ENCODE measurements at regions not wholly inside any gene's neighbourhood (a gene's known extent, or its start where the extent isn't known, plus 50 kb on each side); places are given as distances from the start of the nearest gene placed in this dataset.

- RAD21 ChIA-PET (ENCODE audit: unreplicated experiment) = no interaction called here
- 52% methylated on average over 4 of the region's 4 CpGs for WGBS (ENCODE audit: insufficient coverage, insufficient replicate concordance, low lambda C conversion rate, missing lambda C conversion rate)
- no TSS peak for BruUV-seq (replicated peaks)
- Histone ChIP-seq H3K9me3 (replicated peaks; ENCODE audit: control insufficient read depth, insufficient read depth, low read length) (no peaks in the 10 kb centered on the region), H3K4me3 (no peak overlapping the region), H3K79me2 (ENCODE audit: control insufficient read depth, insufficient read depth, low read length) (no peaks in the 10 kb centered on the region), H3K4me2 (ENCODE audit: control insufficient read depth, insufficient read depth) (no peak overlapping the region), H4K20me1 (ENCODE audit: control insufficient read depth, insufficient read depth) (no peaks in the 10 kb centered on the region), H3K4me1 (ENCODE audit: control insufficient read depth, insufficient read depth, low read length) (no peaks in the 10 kb centered on the region), H2AFZ (ENCODE audit: control insufficient read depth, low read depth, low read length) (no peak overlapping the region), H3K27me3 (replicated peaks in 1 of 2; ENCODE audit: control insufficient read depth in 2 of 2, insufficient read depth in 2 of 2, low read length in 1 of 2) (no peaks in the 10 kb centered on the region), H3K27ac (ENCODE audit: control insufficient read depth, insufficient read depth) (no peak overlapping the region), H3K36me3 (ENCODE audit: control insufficient read depth in 2 of 2, insufficient read depth in 2 of 2, low read length in 1 of 2) (no peaks in the 10 kb centered on the region), H3K9ac (ENCODE audit: control insufficient read depth, insufficient read depth, low read length) (no peak overlapping the region)
- FAIRE-seq (no peak), ATAC-seq (no peak), DNase-seq (ENCODE audit: low read depth, low spot score) (no peak)
- TF ChIP-seq BMI1 (IDR thresholded peaks at IDR 0.05; ENCODE audit: borderline replicate concordance) (no peak), ZNF384 (IDR thresholded peaks at IDR 0.05; ENCODE audit: borderline replicate concordance, low read depth, low read length) (no peak), PAX8 (IDR thresholded peaks at IDR 0.05) (no peak), ZBTB4 (CRISPR knock-in tag; IDR thresholded peaks at IDR 0.05) (no peak), ATF2 (IDR thresholded peaks at IDR 0.05; ENCODE audit: low read length) (no peak), ZNF274 (IDR thresholded peaks at IDR 0.05; ENCODE audit: insufficient read depth, insufficient read length) (no peak), RFX5 (IDR thresholded peaks at IDR 0.05; ENCODE audit: low read depth, low read length) (no peak), POLR2A (IDR thresholded peaks at IDR 0.05; ENCODE audit: low read depth, low read length) (no peak), CBFB (IDR thresholded peaks at IDR 0.05; ENCODE audit: low read depth) (no peak), ZNF24 (IDR thresholded peaks at IDR 0.05) (no peak), ZBTB11 (CRISPR knock-in tag; IDR thresholded peaks at IDR 0.05) (no peak), USF1 (IDR thresholded peaks at IDR 0.05; ENCODE audit: borderline replicate concordance, extremely low read length, insufficient read depth, low read depth, low read length) (no peak)
- SMC1A ChIA-PET (ENCODE audit: uncharacterized antibody, unreplicated experiment) = no interaction called here
- in situ Hi-C loops (cut with MboI) = no loop called here
- POLR2A ChIA-PET = no interaction called here
- CTCF ChIA-PET = no interaction called here
- intact Hi-C loops (cut with micrococcal nuclease; ENCODE audit: unreplicated experiment) = no loop called here
These were observed 89.6 kb upstream of the RXFP2 start for GRCh38 chr13:31649766-31650165.

Data from GM12878 (cell line).